HCT116 (cell line): ENCODE measurements at regions not wholly inside any gene's neighbourhood (a gene's known extent, or its start where the extent isn't known, plus 50 kb on each side); places are given as distances from the start of the nearest gene placed in this dataset.

Experiments used
- ATAC-seq: fragments of 200-7000 bp; cut with Tn5 transposase; 2 replicates; pipeline ENCODE4 v1.9.1; 2020; ENCODE audit warnings: mild to moderate bottlenecking, moderate library complexity
- BruUV-seq: library from RNA; stranded (reverse); fragments of 400-500 nt; replicated peaks from 2 replicates; lab custom pipeline; 2021; lab: Mats Ljungman, UMichigan
- CTCF ChIA-PET: fragments of 300-600 bp; sonication (Branson Sonifier 250); formaldehyde crosslinking; loops from one replicate; lab custom pipeline; 2021; ENCODE audit warnings: antibody characterized with exemption; lab: Charles Lee
- POLR2A ChIA-PET: fragments of 300-600, 350-600 bp; sonication (Branson Sonifier 250); formaldehyde crosslinking; loops from one replicate; lab custom pipeline; 2021; ENCODE audit warnings: antibody characterized with exemption; lab: Charles Lee
- RAD21 ChIA-PET, 2 experiments: fragments of 300-600 bp; sonication (Branson Sonifier 250); formaldehyde crosslinking; loops; one replicate each; lab custom pipeline; 2023; ENCODE audit warnings: low total read pairs in 2 of 2; ENCODE audit not compliant: uncharacterized antibody in 2 of 2, unreplicated experiment in 2 of 2, low non-redundant PET in 1 of 2; lab: Charles Lee
- DNase-seq: peaks from one replicate; pipeline ENCODE4 v3.0.0-alpha.2; 2010; ENCODE audit warnings: low read depth, low spot score
- H2AFZ ChIP-seq: fragments of 200-600 bp; shearing (Covaris generic), sonication (generic); 2 replicates; pipeline ENCODE4 v1.6.1; 2017; ENCODE audit warnings: low read depth, mixed run types, mixed read lengths, antibody characterized with exemption, low read length; ENCODE audit not compliant: poor library complexity, severe bottlenecking
- H3K27ac ChIP-seq: 2 replicates; pipeline ENCODE4 v1.5.1; 2012; ENCODE audit warnings: low read depth, low read length
- H3K27me3 ChIP-seq: fragments of 200-600 bp; sonication (generic); 2 replicates; pipeline ENCODE4 v1.6.1; 2016; ENCODE audit warnings: mixed run types, low read length, mixed read lengths; ENCODE audit not compliant: insufficient read depth
- H3K36me3 ChIP-seq, 2 experiments: fragments of 200-500 bp in 1 of 2; fragments of 200-600 bp in 1 of 2; sonication (Bioruptor generic) in 1 of 2; sonication (generic) in 1 of 2; 2 replicates each; pipeline versions ENCODE4 v1.5.1 to v1.6.1; 2014 to 2016; ENCODE audit warnings: low read length in 2 of 2, inconsistent platforms in 1 of 2, mixed read lengths in 1 of 2, mixed run types in 1 of 2; ENCODE audit not compliant: insufficient read depth in 2 of 2, control insufficient read depth in 1 of 2
- H3K4me1 ChIP-seq, 2 experiments: fragments of 200-600 bp in 1 of 2; sonication (generic) in 1 of 2; 2 replicates each; pipeline versions ENCODE4 v1.5.1 to v1.6.1; 2012 to 2017; ENCODE audit warnings: low read length in 2 of 2, inconsistent platforms in 1 of 2, mild to moderate bottlenecking in 1 of 2, mixed read lengths in 1 of 2, mixed run types in 1 of 2, moderate library complexity in 1 of 2; ENCODE audit not compliant: insufficient read depth in 2 of 2, control insufficient read depth in 1 of 2
- H3K4me2 ChIP-seq: fragments of 200-600 bp; sonication (generic); 2 replicates; pipeline ENCODE4 v1.6.1; 2017; ENCODE audit warnings: mixed run types, low read length, mixed read lengths
- H3K4me3 ChIP-seq, 2 experiments: fragments of 200-600 bp in 1 of 2; sonication (generic) in 1 of 2; replicated peaks in 1 of 2; 2 replicates each; pipeline ENCODE4 v1.5.1; 2011 to 2016; ENCODE audit warnings: low read length in 2 of 2, control low read depth in 1 of 2, low read depth in 1 of 2, mild to moderate bottlenecking in 1 of 2, mixed read lengths in 1 of 2, mixed run types in 1 of 2
- H3K79me2 ChIP-seq: fragments of 200-600 bp; sonication (generic); 2 replicates; pipeline ENCODE4 v1.6.1; 2017; ENCODE audit warnings: mild to moderate bottlenecking, mixed run types, low read length, moderate library complexity, mixed read lengths; ENCODE audit not compliant: insufficient read depth
- H3K9ac ChIP-seq: fragments of 200-600 bp; sonication (generic); 2 replicates; pipeline ENCODE4 v1.6.1; 2016; ENCODE audit warnings: low read length, mixed read lengths
- H3K9me2 ChIP-seq: fragments of 200-600 bp; sonication (generic), shearing (Covaris generic); 2 replicates; pipeline ENCODE4 v1.6.1; 2017; ENCODE audit warnings: mixed run types, mild to moderate bottlenecking, moderate library complexity; ENCODE audit not compliant: insufficient read depth
- H3K9me3 ChIP-seq, 2 experiments: fragments of 200-500 bp in 1 of 2; fragments of 200-600 bp in 1 of 2; sonication (Bioruptor generic) in 1 of 2; sonication (generic) in 1 of 2; 2 replicates each; pipeline ENCODE4 v1.6.1; 2014 to 2017; ENCODE audit warnings: low read length in 2 of 2, mixed read lengths in 2 of 2, inconsistent platforms in 1 of 2, low read depth in 1 of 2, mild to moderate bottlenecking in 1 of 2, mixed run types in 1 of 2, moderate library complexity in 1 of 2; ENCODE audit not compliant: control insufficient read depth in 1 of 2, insufficient read depth in 1 of 2
- H4K20me1 ChIP-seq: fragments of 200-600 bp; sonication (generic), shearing (Covaris generic); 2 replicates; pipeline ENCODE4 v1.6.1; 2017; ENCODE audit warnings: mixed run types, mild to moderate bottlenecking, moderate library complexity; ENCODE audit not compliant: insufficient read depth
- CBX3 ChIP-seq: IDR thresholded peaks from 2 replicates; pipeline ENCODE4 v1.6.1; 2012; ENCODE audit warnings: low read depth
- CEBPB ChIP-seq: IDR thresholded peaks from 2 replicates; pipeline ENCODE4 v1.6.1; 2012; ENCODE audit warnings: low read depth
- EGR1 ChIP-seq: IDR thresholded peaks from 2 replicates; pipeline ENCODE4 v1.6.1; 2012; ENCODE audit warnings: low read depth
- ELF1 ChIP-seq: IDR thresholded peaks from 2 replicates; pipeline ENCODE4 v1.6.1; 2012; ENCODE audit warnings: low read depth, borderline replicate concordance
- EZH2phosphoT487 ChIP-seq: fragments of 200-600 bp; IDR thresholded peaks from 2 replicates; pipeline ENCODE4 v1.6.1; 2018; ENCODE audit warnings: antibody characterized with exemption, borderline replicate concordance
- FOSL1 ChIP-seq: IDR thresholded peaks from 2 replicates; pipeline ENCODE4 v1.6.1; 2012; ENCODE audit warnings: low read depth
- JUND ChIP-seq: IDR thresholded peaks from 2 replicates; pipeline ENCODE4 v1.6.1; 2012
- POLR2A ChIP-seq: IDR thresholded peaks from 2 replicates; pipeline ENCODE4 v1.7.0; 2011; ENCODE audit warnings: borderline replicate concordance; ENCODE audit not compliant: insufficient read depth, insufficient read length; ENCODE audit errors: extremely low read depth
- POLR2AphosphoS5 ChIP-seq: IDR thresholded peaks from 2 replicates; pipeline ENCODE4 v1.6.1; 2011; ENCODE audit warnings: mild to moderate bottlenecking, low read depth, low read length, moderate library complexity
- RAD21 ChIP-seq: IDR thresholded peaks from 2 replicates; pipeline ENCODE4 v1.6.1; 2012; ENCODE audit warnings: low read depth, mild to moderate bottlenecking
- SIN3A ChIP-seq: IDR thresholded peaks from 2 replicates; pipeline ENCODE4 v1.6.1; 2012; ENCODE audit warnings: low read depth
- SRF ChIP-seq: IDR thresholded peaks from 2 replicates; pipeline ENCODE4 v1.6.1; 2012; ENCODE audit warnings: low read depth
- TCF7L2 ChIP-seq: IDR thresholded peaks from 2 replicates; pipeline ENCODE4 v1.7.0; 2011; ENCODE audit warnings: borderline replicate concordance, inconsistent platforms; ENCODE audit not compliant: insufficient read depth, insufficient read length; ENCODE audit errors: extremely low read depth
- YY1 ChIP-seq: IDR thresholded peaks from 2 replicates; pipeline ENCODE4 v1.6.1; 2011; ENCODE audit warnings: low read length, low read depth, moderate library complexity, mild to moderate bottlenecking; ENCODE audit not compliant: insufficient replicate concordance; ENCODE audit errors: extremely low read depth
- ZFX ChIP-seq: fragments of 450-650 bp; IDR thresholded peaks from 2 replicates; pipeline ENCODE4 v1.6.1; 2017
- ZNF274 ChIP-seq: fragments of 200-500 bp; sonication (Bioruptor generic); IDR thresholded peaks from 2 replicates; pipeline ENCODE4 v1.6.1; 2014; ENCODE audit warnings: mild to moderate bottlenecking, low read depth, low read length, inconsistent platforms
- intact Hi-C: fragments of 100-400 bp; cut with micrococcal nuclease; formaldehyde crosslinking; loops from 2 replicates; pipeline ENCODE4 v1.10.0; 2022
- TF ChIP-seq, protein P1 (sequence below), 3 experiments: fragments of 200-600 bp in 1 of 3; sonication (generic) in 1 of 3; IDR thresholded peaks in 2 of 3; conservative IDR thresholded peaks in 1 of 3; 2 replicates each; pipeline ENCODE4 v1.5.1; 2012 to 2017; ENCODE audit warnings: low read depth in 2 of 3, low read length in 2 of 3, antibody characterized with exemption in 1 of 3, borderline replicate concordance in 1 of 3, control low read depth in 1 of 3, mild to moderate bottlenecking in 1 of 3, mixed read lengths in 1 of 3, mixed run types in 1 of 3, moderate library complexity in 1 of 3; ENCODE audit not compliant: insufficient read depth in 1 of 3
- TF ChIP-seq, protein P2 (sequence below): IDR thresholded peaks from 2 replicates; pipeline ENCODE4 v1.6.1; 2011; ENCODE audit warnings: mild to moderate bottlenecking, low read length, moderate library complexity; ENCODE audit not compliant: insufficient replicate concordance; ENCODE audit errors: extremely low read depth
- TF ChIP-seq, protein P3 (sequence below): IDR thresholded peaks from 2 replicates; pipeline ENCODE4 v1.6.1; 2012; ENCODE audit warnings: low read depth
- TF ChIP-seq, protein P4 (sequence below): IDR thresholded peaks from 2 replicates; pipeline ENCODE4 v1.6.1; 2012

DNA sequence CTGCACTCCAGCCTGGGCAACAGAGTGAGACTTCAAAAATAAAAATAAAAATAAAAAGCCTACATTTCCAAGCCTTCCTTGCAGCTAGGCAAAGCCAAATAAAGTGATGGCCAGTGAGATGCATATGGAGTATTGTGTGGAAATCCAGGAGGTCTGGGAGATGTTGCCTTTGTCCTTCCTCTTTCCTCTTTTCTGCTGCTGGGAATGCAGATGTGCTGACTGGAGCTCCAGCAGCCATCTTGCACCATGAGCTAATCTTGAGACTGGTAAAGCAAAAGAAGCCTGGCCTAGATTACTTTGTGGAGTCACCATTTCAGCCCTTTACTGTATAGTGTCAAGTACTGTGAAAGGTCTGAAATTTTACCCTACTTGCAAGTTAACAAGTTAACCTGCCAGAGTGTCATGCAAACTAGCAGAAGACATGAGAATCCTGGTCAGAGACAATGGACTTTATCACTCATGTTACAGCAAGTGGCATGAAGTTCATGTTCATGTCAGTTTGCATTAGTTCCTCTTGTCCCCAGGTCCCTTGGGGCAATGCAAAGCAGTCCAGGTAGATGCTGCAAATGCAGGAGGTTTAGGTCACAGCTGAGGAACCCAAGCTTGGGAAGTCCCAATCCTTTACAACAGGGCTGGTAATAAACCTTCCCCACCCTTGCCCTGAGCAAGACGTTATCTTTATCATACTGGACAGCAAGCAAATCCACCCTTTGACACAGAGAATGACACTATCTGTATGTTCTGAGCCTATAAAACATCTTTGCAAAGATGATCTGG is 103.1 kb downstream of the TLE3 start:
- H3K36me3 ChIP-seq = no peaks in the 10 kb centered on the region
- ATAC-seq = no peak
- H3K27me3 ChIP-seq = no peaks in the 10 kb centered on the region; the same call in 1 of the 2 replicates
- H3K9ac ChIP-seq = no peak overlapping the region
- H3K9me3 ChIP-seq = no peaks in the 10 kb centered on the region
- BruUV-seq = no TSS peak
- RAD21 ChIA-PET = no interaction called here
- CTCF ChIA-PET = no interaction called here
- POLR2A ChIA-PET = no interaction called here
- no peak overlapping the region for H2AFZ ChIP-seq
- H4K20me1 ChIP-seq = no peaks in the 10 kb centered on the region
- no peak overlapping the region for H3K27ac ChIP-seq
- intact Hi-C loops = no loop called here
- H3K4me2 ChIP-seq = no peak overlapping the region
- H3K4me1 ChIP-seq = peaks cover 5 to 7% of the 10 kb centered on the region in 2 experiments; a peak in 2 of 4 replicates
- no peak for DNase-seq
- H3K79me2 ChIP-seq = no peaks in the 10 kb centered on the region
- no peak for TF ChIP-seq ZNF274
- no peak for TF ChIP-seq ZFX
- no peak for TF ChIP-seq FOSL1
- TF ChIP-seq, protein P1, sequence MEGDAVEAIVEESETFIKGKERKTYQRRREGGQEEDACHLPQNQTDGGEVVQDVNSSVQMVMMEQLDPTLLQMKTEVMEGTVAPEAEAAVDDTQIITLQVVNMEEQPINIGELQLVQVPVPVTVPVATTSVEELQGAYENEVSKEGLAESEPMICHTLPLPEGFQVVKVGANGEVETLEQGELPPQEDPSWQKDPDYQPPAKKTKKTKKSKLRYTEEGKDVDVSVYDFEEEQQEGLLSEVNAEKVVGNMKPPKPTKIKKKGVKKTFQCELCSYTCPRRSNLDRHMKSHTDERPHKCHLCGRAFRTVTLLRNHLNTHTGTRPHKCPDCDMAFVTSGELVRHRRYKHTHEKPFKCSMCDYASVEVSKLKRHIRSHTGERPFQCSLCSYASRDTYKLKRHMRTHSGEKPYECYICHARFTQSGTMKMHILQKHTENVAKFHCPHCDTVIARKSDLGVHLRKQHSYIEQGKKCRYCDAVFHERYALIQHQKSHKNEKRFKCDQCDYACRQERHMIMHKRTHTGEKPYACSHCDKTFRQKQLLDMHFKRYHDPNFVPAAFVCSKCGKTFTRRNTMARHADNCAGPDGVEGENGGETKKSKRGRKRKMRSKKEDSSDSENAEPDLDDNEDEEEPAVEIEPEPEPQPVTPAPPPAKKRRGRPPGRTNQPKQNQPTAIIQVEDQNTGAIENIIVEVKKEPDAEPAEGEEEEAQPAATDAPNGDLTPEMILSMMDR (IDR thresholded peaks at IDR 0.05 in 2 of 3, conservative IDR thresholded peaks at IDR 0.05 in 1 of 3; ENCODE audit: borderline replicate concordance in 1 of 3, insufficient read depth in 1 of 3, low read depth in 2 of 3, low read length in 2 of 3) = no peak
- TF ChIP-seq, protein P2, sequence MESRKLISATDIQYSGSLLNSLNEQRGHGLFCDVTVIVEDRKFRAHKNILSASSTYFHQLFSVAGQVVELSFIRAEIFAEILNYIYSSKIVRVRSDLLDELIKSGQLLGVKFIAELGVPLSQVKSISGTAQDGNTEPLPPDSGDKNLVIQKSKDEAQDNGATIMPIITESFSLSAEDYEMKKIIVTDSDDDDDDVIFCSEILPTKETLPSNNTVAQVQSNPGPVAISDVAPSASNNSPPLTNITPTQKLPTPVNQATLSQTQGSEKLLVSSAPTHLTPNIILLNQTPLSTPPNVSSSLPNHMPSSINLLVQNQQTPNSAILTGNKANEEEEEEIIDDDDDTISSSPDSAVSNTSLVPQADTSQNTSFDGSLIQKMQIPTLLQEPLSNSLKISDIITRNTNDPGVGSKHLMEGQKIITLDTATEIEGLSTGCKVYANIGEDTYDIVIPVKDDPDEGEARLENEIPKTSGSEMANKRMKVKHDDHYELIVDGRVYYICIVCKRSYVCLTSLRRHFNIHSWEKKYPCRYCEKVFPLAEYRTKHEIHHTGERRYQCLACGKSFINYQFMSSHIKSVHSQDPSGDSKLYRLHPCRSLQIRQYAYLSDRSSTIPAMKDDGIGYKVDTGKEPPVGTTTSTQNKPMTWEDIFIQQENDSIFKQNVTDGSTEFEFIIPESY = no peak
- no peak for TF ChIP-seq SIN3A
- TF ChIP-seq RAD21 = no peak
- TF ChIP-seq POLR2AphosphoS5 = no peak
- TF ChIP-seq EZH2phosphoT487 = no peak
- TF ChIP-seq YY1 = no peak
- TF ChIP-seq TCF7L2 = no peak
- no peak for TF ChIP-seq JUND
- no peak for TF ChIP-seq CEBPB
- TF ChIP-seq EGR1 = no peak
- no peak for TF ChIP-seq CBX3
- TF ChIP-seq, protein P3, sequence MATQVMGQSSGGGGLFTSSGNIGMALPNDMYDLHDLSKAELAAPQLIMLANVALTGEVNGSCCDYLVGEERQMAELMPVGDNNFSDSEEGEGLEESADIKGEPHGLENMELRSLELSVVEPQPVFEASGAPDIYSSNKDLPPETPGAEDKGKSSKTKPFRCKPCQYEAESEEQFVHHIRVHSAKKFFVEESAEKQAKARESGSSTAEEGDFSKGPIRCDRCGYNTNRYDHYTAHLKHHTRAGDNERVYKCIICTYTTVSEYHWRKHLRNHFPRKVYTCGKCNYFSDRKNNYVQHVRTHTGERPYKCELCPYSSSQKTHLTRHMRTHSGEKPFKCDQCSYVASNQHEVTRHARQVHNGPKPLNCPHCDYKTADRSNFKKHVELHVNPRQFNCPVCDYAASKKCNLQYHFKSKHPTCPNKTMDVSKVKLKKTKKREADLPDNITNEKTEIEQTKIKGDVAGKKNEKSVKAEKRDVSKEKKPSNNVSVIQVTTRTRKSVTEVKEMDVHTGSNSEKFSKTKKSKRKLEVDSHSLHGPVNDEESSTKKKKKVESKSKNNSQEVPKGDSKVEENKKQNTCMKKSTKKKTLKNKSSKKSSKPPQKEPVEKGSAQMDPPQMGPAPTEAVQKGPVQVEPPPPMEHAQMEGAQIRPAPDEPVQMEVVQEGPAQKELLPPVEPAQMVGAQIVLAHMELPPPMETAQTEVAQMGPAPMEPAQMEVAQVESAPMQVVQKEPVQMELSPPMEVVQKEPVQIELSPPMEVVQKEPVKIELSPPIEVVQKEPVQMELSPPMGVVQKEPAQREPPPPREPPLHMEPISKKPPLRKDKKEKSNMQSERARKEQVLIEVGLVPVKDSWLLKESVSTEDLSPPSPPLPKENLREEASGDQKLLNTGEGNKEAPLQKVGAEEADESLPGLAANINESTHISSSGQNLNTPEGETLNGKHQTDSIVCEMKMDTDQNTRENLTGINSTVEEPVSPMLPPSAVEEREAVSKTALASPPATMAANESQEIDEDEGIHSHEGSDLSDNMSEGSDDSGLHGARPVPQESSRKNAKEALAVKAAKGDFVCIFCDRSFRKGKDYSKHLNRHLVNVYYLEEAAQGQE = no peak
- TF ChIP-seq SRF = no peak
- TF ChIP-seq ELF1 = no peak
- TF ChIP-seq POLR2A = no peak
- TF ChIP-seq, protein P4, sequence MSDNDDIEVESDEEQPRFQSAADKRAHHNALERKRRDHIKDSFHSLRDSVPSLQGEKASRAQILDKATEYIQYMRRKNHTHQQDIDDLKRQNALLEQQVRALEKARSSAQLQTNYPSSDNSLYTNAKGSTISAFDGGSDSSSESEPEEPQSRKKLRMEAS = no peak
- TF ChIP-seq, all 23 proteins: peak for 0
- Histone ChIP-seq H3K4me3 (no peak overlapping the region), H3K9me2 (no peaks in the 10 kb centered on the region)
